Breast epithelium (tissue), 4 donors: ENCODE measurements at regions not wholly inside any gene's neighbourhood (a gene's known extent, or its start where the extent isn't known, plus 50 kb on each side); places are given as distances from the start of the nearest gene placed in this dataset.

Source experiments
- DNase-seq, 2 donors: peaks; one replicate each; pipeline ENCODE4 v3.0.0-alpha.2; 2019; ENCODE audit warnings: low spot score in 2 of 2
- H3K27ac ChIP-seq, 2 donors: fragments of 200-600 bp; sonication (generic) in 1 of 2; one replicate each; pipeline ENCODE4 v1.5.1; 2016 to 2019; ENCODE audit warnings: mild to moderate bottlenecking in 1 of 2
- H3K27me3 ChIP-seq, 2 donors: fragments of 200-600 bp; sonication (generic) in 1 of 2; one replicate each; pipeline versions ENCODE4 v1.5.1 to v1.6.0; 2017 to 2019; ENCODE audit warnings: control low read depth in 1 of 2, mild to moderate bottlenecking in 1 of 2
- H3K36me3 ChIP-seq: fragments of 200-600 bp; one replicate; pipeline ENCODE4 v1.5.1; 2019
- H3K4me1 ChIP-seq, 2 donors: fragments of 200-600 bp; sonication (generic); one replicate each; pipeline ENCODE4 v1.5.1; 2016 to 2019; ENCODE audit warnings: control low read depth in 1 of 2
- H3K4me3 ChIP-seq, 3 donors: fragments of 200-600 bp; sonication (generic); 1 replicate in 2 of 3; 2 replicates in 1 of 3; pipeline ENCODE4 v1.5.1; 2016 to 2019; ENCODE audit warnings: mild to moderate bottlenecking in 3 of 3, moderate library complexity in 2 of 3
- H3K9me3 ChIP-seq, 2 donors: fragments of 200-600 bp; sonication (generic) in 1 of 2; one replicate each; pipeline ENCODE4 v1.5.1; 2016 to 2019; ENCODE audit warnings: control low read depth in 1 of 2
- CTCF ChIP-seq, 3 donors: fragments of 450-650 bp; IDR thresholded peaks; one replicate each; pipeline ENCODE4 v1.5.1; 2016 to 2017; ENCODE audit warnings: antibody characterized with exemption in 3 of 3, mild to moderate bottlenecking in 3 of 3, moderate library complexity in 3 of 3
- POLR2A ChIP-seq: fragments of 450-650 bp; IDR thresholded peaks from one replicate; pipeline ENCODE4 v1.6.1; 2016; ENCODE audit warnings: antibody characterized with exemption, mild to moderate bottlenecking, moderate library complexity
- POLR2AphosphoS5 ChIP-seq, 3 donors: sonication (generic); formaldehyde crosslinking; IDR thresholded peaks; one replicate each; pipeline ENCODE4 v1.6.1; 2017; ENCODE audit warnings: antibody characterized with exemption in 3 of 3
- intact Hi-C: fragments of 100-400 bp; cut with DNase I; formaldehyde crosslinking; loops from one replicate; pipeline ENCODE4 v1.15.1; 2023; ENCODE audit warnings: low total_unique reads

- Histone ChIP-seq H3K9me3 (no peaks in the 10 kb centered on the region), H3K27ac (no peak overlapping the region)
Measured at GRCh38 chr20:40196846-40197436, 492.1 kb downstream of the MAFB start.

GRCh38 chr20:40195742-40196141 is 493.3 kb downstream of the MAFB start:
- Histone ChIP-seq H3K9me3 (no peaks in the 10 kb centered on the region), H3K27me3 (no peaks in the 10 kb centered on the region), H3K4me1 (no peaks in the 10 kb centered on the region), H3K27ac (no peak overlapping the region), H3K36me3 (no peaks in the 10 kb centered on the region), H3K4me3 (no peak overlapping the region)
- intact Hi-C loops: no loop called here
- TF ChIP-seq POLR2A (no peak), POLR2AphosphoS5 (IDR thresholded peaks at IDR 0.05) (no peak), CTCF (IDR thresholded peaks at IDR 0.05) (no peak)
- no peak for DNase-seq

More at GRCh38 chr20:40196846-40197436, 492.1 kb downstream of the MAFB start:
- no peaks in the 10 kb centered on the region for H3K36me3 ChIP-seq
- H3K27me3 ChIP-seq: no peaks in the 10 kb centered on the region
- TF ChIP-seq CTCF (IDR thresholded peaks at IDR 0.05) (no peak), POLR2AphosphoS5 (IDR thresholded peaks at IDR 0.05) (no peak), POLR2A (no peak)
- H3K4me3 ChIP-seq: no peak overlapping the region
- intact Hi-C loops: no loop called here
- DNase-seq: no peak
- no peaks in the 10 kb centered on the region for H3K4me1 ChIP-seq

GRCh38 chr20:40192529-40192928 is 496.5 kb downstream of the MAFB start:
- Histone ChIP-seq H3K36me3 (no peaks in the 10 kb centered on the region), H3K27ac (peak overlapping the region; percentile 46 to 62), H3K4me1 (no peaks in the 10 kb centered on the region), H3K27me3 (no peaks in the 10 kb centered on the region), H3K9me3 (no peaks in the 10 kb centered on the region), H3K4me3 (no peak overlapping the region)
- intact Hi-C loops: no loop called here
- no peak for DNase-seq
- TF ChIP-seq CTCF (IDR thresholded peaks at IDR 0.05): no peak
- TF ChIP-seq POLR2A: no peak
- no peak for TF ChIP-seq POLR2AphosphoS5 (IDR thresholded peaks at IDR 0.05)

GRCh38 chr20:40192081-40192480 is 497.0 kb downstream of the MAFB start:
- Histone ChIP-seq H3K4me3 (no peak overlapping the region), H3K4me1 (no peaks in the 10 kb centered on the region), H3K9me3 (no peaks in the 10 kb centered on the region), H3K27me3 (no peaks in the 10 kb centered on the region), H3K27ac (peak overlapping the region; percentile 46 to 62), H3K36me3 (no peaks in the 10 kb centered on the region)
- no peak for DNase-seq
- intact Hi-C loops: no loop called here
- no peak for TF ChIP-seq POLR2A
- TF ChIP-seq CTCF (IDR thresholded peaks at IDR 0.05): no peak
- no peak for TF ChIP-seq POLR2AphosphoS5 (IDR thresholded peaks at IDR 0.05)

- peak overlapping the region; percentile 46 to 62 for H3K27ac ChIP-seq
- intact Hi-C loops: no loop called here
- H3K4me1 ChIP-seq: no peaks in the 10 kb centered on the region
- H3K27me3 ChIP-seq: no peaks in the 10 kb centered on the region
- no peak overlapping the region for H3K4me3 ChIP-seq
- H3K9me3 ChIP-seq: no peaks in the 10 kb centered on the region
- H3K36me3 ChIP-seq: no peaks in the 10 kb centered on the region
- DNase-seq: peak in 1 of 2 donors; percentile 53
- TF ChIP-seq POLR2AphosphoS5 (IDR thresholded peaks at IDR 0.05) (peak in 1 of 3 donors; percentile 30), CTCF (IDR thresholded peaks at IDR 0.05) (no peak)
Measured at GRCh38 chr20:40191573-40191972, 497.5 kb downstream of the MAFB start.
